ENCODE measurements at regions not wholly inside any gene's neighbourhood (a gene's known extent, or its start where the extent isn't known, plus 50 kb on each side); places are given as distances from the start of the nearest gene placed in this dataset.

GRCh38 chr7:156494960-156495359 lies 145.6 kb upstream of the RNF32 start:
- no peak overlapping the region for H3K27ac Mint-ChIP-seq
- H3K27me3 ChIP-seq (replicated peaks in 1 of 4; ENCODE audit: control extremely low read depth in 1 of 4, control insufficient read depth in 3 of 4, insufficient read depth in 4 of 4, low read length in 3 of 4), result no peaks in the 10 kb centered on the region
- CTCF ChIA-PET, result no interaction called here
- intact Hi-C loops (cut with micrococcal nuclease), result no loop called here
- H3K4me3 ChIP-seq (ENCODE audit: control extremely low read depth in 1 of 5, extremely low read depth in 1 of 5, insufficient read depth in 1 of 5, low read depth in 2 of 5, low read length in 4 of 5), result no peak overlapping the region
- H3K4me3 Mint-ChIP-seq, result no peak overlapping the region
- peaks cover 0 to 6% (median 0%) of the 10 kb centered on the region in 3 donors for H3K9me3 ChIP-seq (ENCODE audit: control extremely low read depth in 1 of 3, control insufficient read depth in 2 of 3, insufficient read depth in 1 of 3, low read length in 2 of 3)
- H3K4me2 ChIP-seq (replicated peaks; ENCODE audit: low read depth, low read length, poor library complexity, severe bottlenecking), result no peak overlapping the region
- H3K4me1 ChIP-seq (ENCODE audit: control insufficient read depth in 2 of 2, insufficient read depth in 2 of 2, low read length in 2 of 2), result no peaks in the 10 kb centered on the region
- no peaks in the 10 kb centered on the region for H3K9me3 Mint-ChIP-seq (ENCODE audit: insufficient read depth)
- no peak for ATAC-seq (ENCODE audit: low read depth)
- no peak overlapping the region for H3K27ac ChIP-seq (ENCODE audit: low read length in 2 of 2)
- no peaks in the 10 kb centered on the region for H3K79me2 ChIP-seq (ENCODE audit: control insufficient read depth, insufficient read depth, low read length)
- no peaks in the 10 kb centered on the region for H3K27me3 Mint-ChIP-seq
- POLR2A ChIA-PET, result no interaction called here
- no peaks in the 10 kb centered on the region for H3K36me3 ChIP-seq (replicated peaks in 1 of 2; ENCODE audit: control extremely low read depth in 1 of 2, control insufficient read depth in 1 of 2, extremely low read depth in 1 of 2, insufficient read depth in 2 of 2, low read length in 1 of 2)
- H4K20me1 ChIP-seq (ENCODE audit: control insufficient read depth, insufficient read depth, low read length, poor library complexity, severe bottlenecking), result no peaks in the 10 kb centered on the region
- no peaks in the 10 kb centered on the region for H3K4me1 Mint-ChIP-seq
- no peak for TF ChIP-seq EZH2 (IDR thresholded peaks at IDR 0.05; ENCODE audit: borderline replicate concordance, insufficient read depth, low read depth, low read length, poor library complexity, severe bottlenecking)
- no peak for TF ChIP-seq CTCF (IDR thresholded peaks at IDR 0.05)
- H3K9ac ChIP-seq (ENCODE audit: low read length), result no peak overlapping the region
- WGBS (ENCODE audit: insufficient coverage), result 93% methylated on average over 2 of the region's 5 CpGs
- no peak for DNase-seq
- no peak overlapping the region for H2AFZ ChIP-seq (ENCODE audit: insufficient read depth, low read depth, low read length, poor library complexity, severe bottlenecking)

- Mint-ChIP-seq H3K27me3 (no peaks in the 10 kb centered on the region), H3K4me1 (no peaks in the 10 kb centered on the region), H3K9me3 (ENCODE audit: insufficient read depth) (no peaks in the 10 kb centered on the region), H3K4me3 (no peak overlapping the region), H3K27ac (no peak overlapping the region)
- Histone ChIP-seq H4K20me1 (ENCODE audit: control insufficient read depth, insufficient read depth, low read length, poor library complexity, severe bottlenecking) (no peaks in the 10 kb centered on the region), H3K4me1 (ENCODE audit: control insufficient read depth in 2 of 2, insufficient read depth in 2 of 2, low read length in 2 of 2) (no peaks in the 10 kb centered on the region), H3K36me3 (replicated peaks in 1 of 2; ENCODE audit: control extremely low read depth in 1 of 2, control insufficient read depth in 1 of 2, extremely low read depth in 1 of 2, insufficient read depth in 2 of 2, low read length in 1 of 2) (no peaks in the 10 kb centered on the region), H3K27me3 (replicated peaks in 1 of 4; ENCODE audit: control extremely low read depth in 1 of 4, control insufficient read depth in 3 of 4, insufficient read depth in 4 of 4, low read length in 3 of 4) (no peaks in the 10 kb centered on the region), H3K4me2 (replicated peaks; ENCODE audit: low read depth, low read length, poor library complexity, severe bottlenecking) (no peak overlapping the region), H3K9ac (ENCODE audit: low read length) (no peak overlapping the region), H3K27ac (ENCODE audit: low read length in 2 of 2) (no peak overlapping the region), H3K9me3 (ENCODE audit: control extremely low read depth in 1 of 3, control insufficient read depth in 2 of 3, insufficient read depth in 1 of 3, low read length in 2 of 3) (peaks cover 0 to 6% (median 0%) of the 10 kb centered on the region in 3 donors), H2AFZ (ENCODE audit: insufficient read depth, low read depth, low read length, poor library complexity, severe bottlenecking) (no peak overlapping the region), H3K79me2 (ENCODE audit: control insufficient read depth, insufficient read depth, low read length) (no peaks in the 10 kb centered on the region), H3K4me3 (ENCODE audit: control extremely low read depth in 1 of 5, extremely low read depth in 1 of 5, insufficient read depth in 1 of 5, low read depth in 2 of 5, low read length in 4 of 5) (no peak overlapping the region)
- ATAC-seq (ENCODE audit: low read depth), result no peak
- no peak for DNase-seq
- 99% methylated on average over 7 of the region's 7 CpGs for WGBS (ENCODE audit: insufficient coverage)
- POLR2A ChIA-PET, result no interaction called here
- intact Hi-C loops (cut with micrococcal nuclease), result no loop called here
- CTCF ChIA-PET, result no interaction called here
- no peak for TF ChIP-seq EZH2 (IDR thresholded peaks at IDR 0.05; ENCODE audit: borderline replicate concordance, insufficient read depth, low read depth, low read length, poor library complexity, severe bottlenecking)
- no peak for TF ChIP-seq CTCF (IDR thresholded peaks at IDR 0.05)
Measured at GRCh38 chr7:156493942-156494341, 146.6 kb upstream of the RNF32 start.

All from B cell (primary cell).